Hematopoietic multipotent progenitor cell treated with erythropoietin and hydrocortisone succinate and interleukin-3 and kit ligand, for 17 days (in vitro differentiated cells): ENCODE measurements at regions not wholly inside any gene's neighbourhood (a gene's known extent, or its start where the extent isn't known, plus 50 kb on each side); places are given as distances from the start of the nearest gene placed in this dataset.

ENCODE experiments used
- DNase-seq: peaks from one replicate; pipeline ENCODE4 v3.0.0-alpha.2; 2015; ENCODE audit warnings: low spot score

DNA sequence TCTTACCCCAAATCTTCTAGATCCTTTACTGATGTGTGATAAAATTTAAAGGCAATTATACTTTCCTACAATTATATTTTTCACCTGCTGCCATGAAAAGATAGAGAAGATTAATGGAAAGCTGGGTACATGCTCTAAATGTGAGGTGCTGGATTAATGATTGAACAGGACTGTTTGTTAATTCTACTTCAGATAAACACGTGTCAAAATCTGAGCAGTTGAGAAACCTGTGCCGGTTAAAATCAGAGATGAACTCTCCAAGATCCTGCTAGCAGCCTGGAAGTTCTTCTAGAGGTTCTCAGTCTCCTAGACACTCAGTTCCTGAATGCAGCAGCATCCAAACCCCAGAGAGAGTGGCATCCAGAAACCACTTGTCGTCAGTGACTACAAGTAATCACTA, 69.2 kb downstream of the INHBA start:
- DNase-seq, result no peak

DNA sequence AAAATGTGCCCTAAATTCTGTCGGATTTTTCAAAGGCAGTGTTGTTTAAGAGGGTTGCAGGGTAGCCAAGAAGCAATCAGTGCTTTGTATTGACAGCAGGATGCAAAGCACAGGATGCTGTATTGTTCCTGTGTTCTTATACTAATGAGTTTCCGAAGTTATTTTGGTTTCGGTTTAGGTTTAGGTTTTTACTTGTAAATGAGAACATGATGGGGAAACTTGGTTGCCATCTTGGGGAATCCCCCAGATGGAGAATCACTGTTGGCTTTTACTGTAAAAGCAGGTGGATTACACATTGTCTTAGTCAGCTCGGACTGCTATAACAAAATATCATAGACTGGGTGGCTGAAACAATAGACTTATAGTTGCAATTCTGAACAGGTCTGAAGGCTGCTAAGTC, 72.1 kb downstream of the INHBA start:
- no peak for DNase-seq

DNA sequence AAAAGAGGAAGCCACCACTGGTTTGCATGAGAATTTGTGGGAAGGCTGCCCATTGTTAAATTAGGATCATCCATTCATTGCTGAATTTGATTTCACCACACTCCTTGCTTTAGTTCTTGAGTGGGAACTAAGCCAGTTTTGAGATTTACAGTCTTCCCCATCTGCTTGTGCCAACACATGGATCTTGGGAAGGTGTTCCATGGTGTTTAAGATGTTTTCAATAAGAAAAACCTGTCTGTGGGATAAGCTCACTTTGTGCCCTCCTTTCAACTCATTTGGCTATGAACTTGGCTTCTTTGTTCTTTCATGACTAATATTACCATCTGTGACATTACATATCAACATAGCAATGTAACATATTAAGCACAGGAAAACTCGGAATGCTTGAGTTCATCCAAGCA, 73.2 kb downstream of the INHBA start:
- DNase-seq, result no peak

DNA sequence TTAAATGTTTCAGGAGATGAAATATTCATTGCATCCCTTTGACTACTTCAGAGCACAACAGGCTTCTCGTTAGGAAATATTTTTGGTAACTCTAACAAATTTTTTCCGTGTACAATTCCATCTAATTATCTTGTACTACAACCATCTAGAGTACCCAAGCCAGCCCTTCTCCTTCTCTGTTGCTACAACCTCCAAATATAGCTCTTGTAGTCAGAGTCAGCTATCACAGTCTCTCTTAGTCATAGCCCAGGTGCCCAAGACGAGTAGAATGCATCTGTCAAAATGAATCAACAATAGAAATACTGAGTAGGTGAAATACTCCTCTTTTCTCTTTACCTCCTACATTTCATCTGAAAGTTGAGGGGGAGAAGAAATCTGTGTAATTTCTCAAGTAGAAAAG, 74.0 kb downstream of the INHBA start:
- no peak for DNase-seq

DNA sequence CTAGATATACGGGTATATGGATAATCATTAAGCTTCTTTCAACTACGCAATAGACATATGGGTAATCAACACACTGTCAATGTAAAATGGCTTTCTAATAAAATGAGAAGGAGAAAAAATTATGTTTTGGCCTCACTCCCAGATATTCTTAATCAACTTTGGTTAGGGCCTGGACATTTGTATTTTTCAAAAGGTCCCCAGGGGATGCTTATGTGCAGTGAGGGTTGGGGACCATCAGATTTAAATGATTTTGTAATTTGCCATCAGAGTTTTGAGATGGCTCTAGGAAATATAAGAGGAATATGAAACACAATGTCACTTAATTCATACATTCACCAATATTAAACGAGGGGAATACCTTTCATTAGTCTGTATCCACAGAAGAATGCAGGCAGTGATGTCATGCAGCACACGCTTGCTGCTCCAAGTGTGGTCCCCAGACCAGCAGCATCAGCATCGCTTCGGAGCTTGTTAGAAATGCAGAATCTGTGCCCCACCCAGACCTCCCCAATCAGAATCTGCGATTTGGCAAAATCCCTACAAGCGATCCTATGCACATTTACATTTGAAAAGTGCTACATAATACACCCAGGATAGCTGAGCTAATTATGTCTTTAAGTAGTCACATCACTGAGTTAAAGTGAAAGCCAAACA, 75.1 kb downstream of the INHBA start:
- DNase-seq, result no peak

DNA sequence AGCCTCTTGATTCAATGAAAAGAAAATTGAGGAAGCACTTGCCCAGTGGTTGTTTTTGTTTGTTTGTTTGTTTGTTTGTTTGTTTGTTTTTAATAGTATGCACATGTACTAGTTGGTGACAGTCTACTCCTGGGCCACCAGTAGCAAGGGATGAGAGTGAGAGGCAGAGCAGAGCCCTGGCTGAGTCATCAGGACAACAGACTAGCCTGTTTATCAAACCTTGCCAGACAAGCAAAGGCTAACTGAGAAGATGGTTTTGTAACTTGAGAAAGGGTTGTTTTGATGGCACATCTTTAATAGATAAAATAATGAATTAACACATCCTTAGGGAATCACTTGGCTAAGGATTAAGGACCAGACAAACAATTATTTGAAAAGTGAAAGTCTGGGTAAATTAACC, 78.1 kb downstream of the INHBA start:
- no peak for DNase-seq

DNA sequence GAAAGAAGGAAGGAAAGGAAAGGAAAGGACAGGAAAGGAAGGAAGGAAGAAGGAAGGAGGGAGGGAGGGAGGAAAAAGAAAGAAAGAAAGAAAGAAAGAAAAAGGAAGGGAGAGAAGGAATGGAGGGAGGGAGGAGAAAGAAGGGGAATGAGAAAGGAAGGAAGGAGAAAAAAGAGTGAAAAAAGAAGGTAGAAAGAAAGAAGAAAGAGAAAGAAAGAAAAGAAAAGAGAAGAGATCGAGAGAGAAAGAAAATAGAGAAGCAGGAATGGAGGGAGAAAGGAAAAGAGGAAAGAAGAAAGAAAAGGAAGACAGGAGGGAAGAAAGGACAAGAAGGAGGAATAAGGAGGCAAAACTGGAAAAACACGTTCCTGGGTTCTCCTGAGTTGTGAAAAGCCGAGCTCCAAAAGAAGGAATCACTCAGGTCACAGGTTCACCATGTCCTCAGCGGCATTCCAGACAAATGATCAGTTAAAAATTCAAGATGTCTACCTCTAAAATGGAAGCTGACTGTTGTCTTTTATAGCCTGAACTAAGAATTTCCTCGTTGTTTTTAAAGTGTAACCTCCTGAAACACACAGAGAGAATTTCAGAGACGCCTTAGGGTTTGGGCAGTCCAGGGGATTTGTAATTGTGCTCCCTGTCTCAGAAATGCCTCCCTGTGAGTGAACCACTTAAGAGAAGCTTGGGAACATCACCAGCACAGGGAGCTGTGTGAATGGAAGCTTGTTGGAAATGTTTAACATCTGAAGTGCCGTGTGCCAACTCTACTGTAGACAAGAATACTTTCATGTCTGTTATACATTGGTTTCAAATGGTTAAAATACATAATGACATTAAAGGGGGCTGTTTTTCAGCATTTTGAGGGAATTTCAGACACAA, 80.7 kb downstream of the INHBA start:
- DNase-seq, result no peak

DNA sequence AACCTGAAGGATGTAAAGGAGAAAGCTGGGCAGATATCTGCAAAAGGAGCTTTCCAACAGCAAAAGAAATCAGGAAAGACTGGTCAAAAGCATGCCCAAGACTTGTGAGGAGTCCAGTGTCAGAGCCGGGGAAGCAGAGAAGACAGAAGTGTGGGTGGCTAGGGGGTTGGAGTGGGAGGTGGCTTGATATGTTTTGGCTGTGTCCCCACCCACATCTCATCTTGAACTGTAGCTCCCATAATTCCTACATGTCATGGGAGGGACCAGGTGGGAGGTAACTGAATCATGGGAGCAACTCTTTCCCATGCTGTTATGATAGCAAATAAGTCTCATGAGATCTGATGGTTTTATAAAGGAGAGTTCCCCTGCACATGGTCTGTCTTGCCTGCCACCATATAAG, 84.9 kb downstream of the INHBA start:
- no peak for DNase-seq

DNA sequence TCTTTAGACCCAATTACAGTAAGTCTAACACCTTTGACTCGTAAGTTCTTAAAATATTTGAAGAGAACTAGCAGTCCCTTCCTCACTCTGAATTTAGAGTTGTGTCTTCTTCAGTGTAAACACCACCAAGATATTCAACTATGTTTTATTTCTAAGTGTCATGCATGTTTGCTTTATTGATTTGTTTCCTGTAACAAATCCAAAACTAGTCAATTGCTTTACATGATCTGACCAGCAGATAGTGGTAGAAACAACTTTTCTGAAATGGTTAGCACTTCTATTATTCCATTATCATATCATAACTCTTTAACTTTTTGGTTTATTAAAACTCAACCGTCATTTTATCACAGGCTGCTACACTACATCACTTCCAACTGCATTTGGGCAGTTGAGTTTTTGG, 90.1 kb downstream of the INHBA start:
- DNase-seq, result no peak

DNA sequence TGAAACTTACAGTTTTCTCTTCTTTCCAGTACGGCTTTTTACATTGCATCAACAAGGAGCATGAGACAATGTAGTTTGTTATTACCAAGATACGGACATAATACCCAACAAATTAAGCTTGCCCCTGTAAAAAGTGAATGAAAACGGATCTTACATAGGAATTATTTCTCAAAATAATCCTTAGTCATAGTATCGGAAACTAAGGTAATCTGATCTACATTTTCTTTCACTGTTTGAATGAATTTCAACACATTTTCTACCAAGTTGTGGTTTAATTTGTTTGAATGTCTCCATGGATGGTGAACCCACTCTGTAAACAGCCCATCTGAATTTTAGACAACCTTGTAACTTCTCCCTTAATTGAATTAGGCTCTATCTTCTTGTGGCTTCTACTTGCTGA, 90.5 kb downstream of the INHBA start:
- no peak for DNase-seq

DNA sequence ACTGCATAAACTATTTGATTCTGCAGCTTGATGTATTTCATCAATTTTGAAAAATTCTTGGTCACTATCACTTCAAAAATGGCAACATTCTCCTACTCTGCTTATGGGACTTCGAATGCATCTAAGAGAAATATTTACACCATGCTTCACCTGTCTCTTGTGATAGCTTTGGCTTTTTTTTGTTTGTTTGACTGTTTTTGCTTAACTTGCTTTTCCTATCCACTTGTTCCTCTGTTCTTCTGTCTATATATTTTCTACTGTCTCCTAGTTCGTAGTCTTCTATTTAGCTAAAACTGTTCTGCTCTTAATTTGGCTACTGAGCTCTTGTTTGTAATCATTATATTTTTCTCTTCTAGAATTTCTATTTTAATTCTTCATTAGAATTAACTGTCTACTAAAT, 94.4 kb downstream of the INHBA start:
- no peak for DNase-seq

DNA sequence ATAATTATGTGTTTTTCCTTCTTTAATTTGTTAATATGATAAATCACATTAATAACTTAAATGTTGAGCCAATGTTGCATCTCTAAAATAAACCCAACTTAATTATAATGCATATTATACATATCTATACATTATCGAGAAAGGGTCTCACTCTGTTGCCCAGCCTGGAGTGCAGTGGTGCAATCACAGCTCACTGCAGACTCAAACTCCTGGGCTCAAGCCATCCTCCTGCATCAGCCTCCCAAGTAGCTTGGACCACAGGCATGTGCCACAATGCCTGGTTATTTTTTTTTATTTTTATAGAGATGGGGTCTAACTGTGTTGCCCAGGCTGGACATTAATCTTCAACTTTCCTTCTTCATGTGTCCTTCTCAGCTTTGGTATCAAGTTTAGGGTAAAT, 98.9 kb downstream of the INHBA start:
- no peak for DNase-seq

DNA sequence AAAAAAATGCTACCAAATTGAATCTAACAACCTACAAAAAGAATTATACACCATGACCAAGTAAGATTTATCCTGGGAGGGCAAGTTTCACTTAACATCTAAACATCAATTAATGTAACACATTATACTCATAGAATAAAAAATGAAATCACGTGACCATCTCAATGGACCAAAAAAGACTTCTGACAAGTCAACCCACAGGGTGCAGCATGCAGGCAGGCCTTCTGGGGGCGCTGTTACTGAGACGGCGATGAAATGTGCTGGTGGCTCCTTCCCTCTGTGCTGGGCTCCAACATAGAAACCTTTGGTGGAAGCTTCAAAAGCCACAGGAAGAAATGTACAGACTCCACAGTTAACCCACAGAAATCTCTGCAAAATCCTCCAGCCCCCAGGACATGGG, 103.1 kb downstream of the INHBA start:
- DNase-seq, result no peak

DNA sequence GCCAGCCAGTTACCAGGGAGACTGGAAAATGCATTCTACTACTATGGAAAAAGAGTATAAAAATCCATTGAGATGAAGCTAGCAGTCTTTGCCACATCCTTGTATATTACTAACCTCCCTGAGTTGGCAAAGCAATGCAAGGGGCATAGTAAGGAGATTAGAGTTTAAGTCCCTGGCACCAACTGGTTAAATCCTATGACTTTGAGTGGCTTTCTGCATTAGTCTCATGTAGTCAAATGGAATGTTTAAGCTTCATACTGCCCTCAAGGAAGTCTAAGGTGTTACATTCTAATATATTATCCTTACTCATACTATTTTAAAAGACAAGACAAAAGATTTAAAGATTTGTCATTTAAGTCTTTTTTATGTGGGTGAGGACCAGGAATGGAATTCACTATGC, 110.1 kb downstream of the INHBA start:
- DNase-seq, result no peak

DNA sequence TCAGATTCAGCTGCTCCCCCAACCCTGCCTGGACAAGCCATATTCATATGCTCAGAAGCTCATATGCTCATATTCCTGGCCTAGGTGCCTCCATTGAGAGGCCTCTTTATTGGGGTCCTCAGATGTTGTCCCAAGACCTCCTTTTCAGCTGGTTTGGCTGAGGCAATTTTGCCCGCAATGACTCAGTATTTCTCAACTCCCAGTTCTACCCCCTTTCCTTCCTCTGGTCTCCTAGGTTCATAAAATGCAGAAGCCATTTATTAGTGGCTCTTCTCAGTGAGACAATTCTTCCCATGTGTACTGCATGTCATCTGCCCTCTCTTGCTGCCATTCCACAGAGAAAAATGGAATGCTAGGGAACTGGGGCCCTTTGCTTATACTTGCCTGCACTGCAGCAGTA, 110.7 kb downstream of the INHBA start:
- DNase-seq, result no peak

DNA sequence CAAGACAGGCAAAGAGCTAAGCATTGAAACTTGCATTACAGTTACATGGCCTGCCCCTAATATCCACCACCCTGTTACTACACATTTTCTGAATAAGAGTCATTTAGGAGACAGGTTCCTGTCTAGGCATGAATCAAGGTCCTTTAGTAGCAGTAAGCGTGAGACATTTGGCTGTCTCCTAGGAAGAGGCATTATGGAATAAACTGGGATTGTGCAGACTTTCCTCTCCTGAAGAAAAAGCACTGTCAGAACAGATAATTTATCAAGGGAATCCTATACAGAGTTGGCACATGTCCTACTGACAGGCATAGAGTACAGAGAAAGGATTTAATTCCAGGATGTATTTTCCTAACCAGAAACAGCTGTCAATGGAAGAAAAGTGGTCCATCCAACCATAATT, 111.9 kb downstream of the INHBA start:
- DNase-seq, result no peak

DNA sequence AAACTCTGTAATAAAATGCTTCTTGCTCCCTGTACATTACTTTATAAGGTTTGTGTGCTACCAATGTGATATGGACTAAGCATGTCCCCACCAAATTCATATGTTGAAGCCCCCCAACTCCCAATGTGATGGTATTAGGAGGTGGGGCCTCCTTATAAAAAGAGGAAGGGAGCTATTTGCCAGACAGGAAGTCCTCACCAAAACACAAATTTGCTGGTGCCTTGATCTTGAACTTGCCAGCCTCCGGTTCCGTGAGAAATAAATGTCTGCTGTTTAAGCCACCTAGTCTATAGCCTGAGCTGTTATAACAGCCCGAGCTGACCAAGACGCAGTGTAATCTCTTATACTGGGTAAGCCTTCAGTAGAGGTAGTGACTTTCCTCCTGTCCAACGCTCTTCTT, 114.5 kb downstream of the INHBA start:
- no peak for DNase-seq

DNA sequence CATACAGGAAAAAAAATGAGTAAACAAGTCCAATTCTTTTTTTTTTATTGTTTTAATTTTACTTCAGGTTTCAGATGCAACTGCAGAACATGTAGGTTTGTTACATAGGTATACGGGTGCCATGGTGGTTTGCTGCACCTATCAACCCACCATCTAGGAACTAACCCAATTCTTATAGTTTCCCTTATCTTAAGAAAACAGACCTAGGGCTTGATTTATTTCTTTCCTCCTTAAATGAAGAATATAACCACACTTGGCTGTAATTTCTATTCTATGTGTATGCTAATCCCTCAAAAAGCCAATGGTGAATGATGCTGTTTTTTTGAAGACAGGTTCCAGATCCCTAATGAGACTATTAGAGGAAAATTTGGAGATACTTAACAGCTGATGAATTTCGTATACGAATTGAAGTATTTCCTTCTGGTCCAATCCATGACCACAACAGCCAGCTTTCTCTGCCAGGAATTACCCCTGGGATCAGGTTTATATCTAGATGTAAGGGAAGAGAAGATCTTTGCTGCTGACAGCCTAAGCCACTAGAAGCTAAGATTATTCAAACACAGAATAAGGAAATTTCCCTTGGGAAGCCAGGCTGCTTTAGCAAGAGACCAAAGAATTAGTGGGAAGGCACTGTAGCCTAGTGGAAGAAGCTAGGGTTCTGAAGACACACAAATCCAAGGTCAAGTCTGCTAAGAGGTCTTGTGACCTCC, 115.8 kb downstream of the INHBA start:
- no peak for DNase-seq

DNA sequence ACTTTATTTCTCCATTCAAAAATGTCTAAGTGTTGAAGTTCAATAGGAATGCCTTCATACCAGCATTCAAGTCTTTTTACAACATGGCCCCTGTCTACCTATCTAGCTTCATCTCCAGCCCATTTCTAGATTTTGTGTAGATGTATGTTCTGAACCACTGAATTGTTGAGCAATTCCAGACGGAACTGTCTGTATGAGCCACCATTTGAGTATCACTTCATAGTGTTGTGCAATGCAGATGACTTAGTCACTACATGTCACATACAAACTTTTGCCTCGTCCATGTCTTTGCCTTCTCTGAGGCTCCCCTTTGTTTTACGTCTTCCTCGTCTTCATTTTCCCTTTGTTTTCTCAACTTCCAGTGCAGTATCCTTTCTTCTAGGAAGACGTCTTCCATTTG, 118.1 kb downstream of the INHBA start:
- DNase-seq, result no peak

DNA sequence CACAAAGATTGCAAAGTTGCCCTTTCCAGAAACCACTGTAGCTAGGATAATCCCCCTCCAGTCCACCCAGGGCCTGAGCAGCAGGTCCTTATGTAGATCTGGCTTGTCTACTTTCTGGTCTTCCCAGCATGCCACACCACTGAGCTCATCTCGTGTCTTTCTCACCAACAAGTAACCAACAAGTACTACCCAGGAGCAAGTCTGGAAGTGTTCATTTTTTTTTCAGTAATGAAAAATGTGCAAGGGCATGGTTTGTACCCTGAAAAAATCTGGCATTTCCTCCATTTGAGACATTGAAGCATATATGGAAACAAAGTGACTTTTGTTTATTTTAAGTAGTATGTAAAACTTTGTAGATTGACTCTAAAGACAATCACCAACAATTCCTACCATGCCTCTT, 120.8 kb downstream of the INHBA start:
- no peak for DNase-seq

DNA sequence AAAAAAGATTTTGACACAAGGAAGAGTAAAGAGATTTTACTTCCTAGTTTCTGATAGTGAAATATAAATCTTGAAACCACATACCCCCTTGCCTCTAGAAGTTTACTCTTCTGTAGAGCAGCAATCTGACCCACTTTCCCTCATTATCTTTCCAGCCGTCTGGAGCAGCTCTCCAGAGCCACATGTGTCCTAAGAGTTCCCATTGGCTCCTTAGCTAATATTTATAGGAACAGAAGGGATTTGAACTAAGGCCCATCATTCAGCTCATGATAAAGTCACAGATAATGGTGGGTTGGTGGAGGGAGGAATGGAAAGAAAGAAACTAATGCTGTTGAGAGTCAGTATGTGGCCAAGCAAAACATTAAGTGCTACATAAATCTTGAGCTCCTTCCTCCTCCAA, 121.8 kb downstream of the INHBA start:
- no peak for DNase-seq

DNA sequence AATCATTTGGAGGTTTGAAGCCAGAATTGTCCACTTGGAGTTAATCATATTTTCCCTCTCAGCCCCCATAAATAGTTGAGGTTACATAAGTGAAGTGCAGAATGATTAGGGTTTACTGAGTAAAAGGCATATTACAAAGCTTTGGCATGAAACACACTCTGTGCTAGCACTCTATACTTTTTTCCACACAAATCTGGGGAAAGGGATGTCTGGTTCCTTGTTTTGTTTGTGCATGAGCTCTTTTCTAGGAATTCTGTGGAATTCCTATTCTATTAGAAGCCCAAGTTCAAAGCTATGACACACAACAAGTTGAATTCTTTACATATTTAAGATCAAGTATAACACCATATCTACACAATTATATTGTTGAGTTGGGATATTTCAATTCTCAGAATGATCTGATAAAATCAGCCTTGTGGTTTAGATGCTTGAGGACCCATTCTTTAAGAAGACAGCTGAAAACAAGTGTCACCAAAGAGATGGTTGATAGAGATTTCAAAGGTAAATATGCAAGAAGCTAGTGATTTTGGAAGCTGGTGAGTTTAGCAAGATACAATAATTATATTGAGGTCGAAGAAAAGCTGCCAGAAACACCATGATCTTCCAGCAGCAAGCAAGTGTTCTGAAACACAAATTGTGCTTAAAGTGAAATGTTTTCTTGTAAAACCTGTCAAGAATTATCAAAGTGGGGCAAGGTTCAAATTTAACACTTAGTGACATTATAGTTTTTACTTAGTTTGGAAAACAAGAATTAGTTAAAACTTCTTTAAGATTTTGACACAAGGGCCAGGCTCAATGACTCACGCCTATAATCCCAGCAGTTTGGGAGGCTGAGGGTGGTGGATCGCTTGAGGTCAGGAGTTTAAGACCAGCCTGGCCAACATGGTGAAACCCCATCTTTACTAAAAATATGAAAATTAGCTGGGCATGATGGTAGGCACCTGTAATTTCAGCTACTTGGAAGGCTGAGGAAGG, 122.6 kb downstream of the INHBA start:
- DNase-seq, result no peak
